ENCODE measurements at regions not wholly inside any gene's neighbourhood (a gene's known extent, or its start where the extent isn't known, plus 50 kb on each side); places are given as distances from the start of the nearest gene placed in this dataset.

- Histone ChIP-seq H3K27me3 (replicated peaks; ENCODE audit: insufficient read depth) (no peaks in the 10 kb centered on the region), H3K9me3 (no peaks in the 10 kb centered on the region), H3K4me3 (no peak overlapping the region), H3K4me1 (replicated peaks) (no peaks in the 10 kb centered on the region), H3K27ac (no peak overlapping the region), H3K36me3 (no peaks in the 10 kb centered on the region)
- 70% methylated on average over 3 of the region's 3 CpGs for WGBS
- intact Hi-C loops (cut with DNase I) = no loop called here
- no peak for DNase-seq (ENCODE audit: low spot score)
- TF ChIP-seq POLR2A (IDR thresholded peaks at IDR 0.05) (no peak), POLR2AphosphoS5 (IDR thresholded peaks at IDR 0.05) (no peak), CTCF (IDR thresholded peaks at IDR 0.05) (no peak)
Measured at GRCh38 chr16:59290718-59291117, 556.6 kb upstream of the GOT2 start.

GRCh38 chr16:59289151-59289550, 555.0 kb upstream of the GOT2 start:
- intact Hi-C loops (cut with DNase I) = no loop called here
- WGBS = 62% methylated on average over 3 of the region's 3 CpGs
- DNase-seq (ENCODE audit: low spot score) = no peak
- H3K27ac ChIP-seq = no peak overlapping the region
- H3K36me3 ChIP-seq = no peaks in the 10 kb centered on the region
- TF ChIP-seq CTCF (IDR thresholded peaks at IDR 0.05) (no peak), POLR2A (IDR thresholded peaks at IDR 0.05) (no peak)
- no peaks in the 10 kb centered on the region for H3K4me1 ChIP-seq (replicated peaks)
- no peak overlapping the region for H3K4me3 ChIP-seq
- no peaks in the 10 kb centered on the region for H3K27me3 ChIP-seq (replicated peaks; ENCODE audit: insufficient read depth)
- H3K9me3 ChIP-seq = no peaks in the 10 kb centered on the region

- Histone ChIP-seq H3K4me1 (replicated peaks) (no peaks in the 10 kb centered on the region), H3K36me3 (no peaks in the 10 kb centered on the region), H3K9me3 (no peaks in the 10 kb centered on the region), H3K4me3 (no peak overlapping the region), H3K27ac (no peak overlapping the region), H3K27me3 (replicated peaks; ENCODE audit: insufficient read depth) (no peaks in the 10 kb centered on the region)
- intact Hi-C loops (cut with DNase I) = no loop called here
- TF ChIP-seq POLR2A (IDR thresholded peaks at IDR 0.05) (no peak), CTCF (IDR thresholded peaks at IDR 0.05) (no peak), POLR2AphosphoS5 (IDR thresholded peaks at IDR 0.05) (no peak)
- DNase-seq (ENCODE audit: low spot score) = no peak
- WGBS = 52% methylated on average over 3 of the region's 3 CpGs
Measured at GRCh38 chr16:59274141-59274540, 540.0 kb upstream of the GOT2 start.

- 81% methylated on average over 4 of the region's 4 CpGs for WGBS
- intact Hi-C loops (cut with DNase I) = no loop called here
Measured at GRCh38 chr16:59263955-59264354, 529.8 kb upstream of the GOT2 start.

More at GRCh38 chr16:59263955-59264354, 529.8 kb upstream of the GOT2 start:
- H3K27me3 ChIP-seq (replicated peaks; ENCODE audit: insufficient read depth) = no peaks in the 10 kb centered on the region
- no peak overlapping the region for H3K27ac ChIP-seq
- H3K36me3 ChIP-seq = no peaks in the 10 kb centered on the region
- TF ChIP-seq POLR2A (IDR thresholded peaks at IDR 0.05) (no peak), CTCF (IDR thresholded peaks at IDR 0.05) (no peak), POLR2AphosphoS5 (IDR thresholded peaks at IDR 0.05) (no peak)
- no peak for DNase-seq (ENCODE audit: low spot score)
- H3K4me3 ChIP-seq = no peak overlapping the region
- no peaks in the 10 kb centered on the region for H3K4me1 ChIP-seq (replicated peaks)
- H3K9me3 ChIP-seq = no peaks in the 10 kb centered on the region

Measured in prostate gland (tissue), 2 donors.